ENCODE measurements at regions not wholly inside any gene's neighbourhood (a gene's known extent, or its start where the extent isn't known, plus 50 kb on each side); places are given as distances from the start of the nearest gene placed in this dataset.
A peak's percentile ranks its signal among the peaks of the same experiment; 100 is the strongest.

- Mint-ChIP-seq H3K4me1 (ENCODE audit: low read depth) (peaks cover 5% of the 10 kb centered on the region), H3K27me3 (ENCODE audit: insufficient read depth) (peaks cover 2% of the 10 kb centered on the region), H3K36me3 (ENCODE audit: low read depth) (peaks cover 4% of the 10 kb centered on the region), H3K27ac (no peak overlapping the region), H3K9me3 (peaks cover 3% of the 10 kb centered on the region), H3K4me3 (no peak overlapping the region)
- intact Hi-C loops (cut with micrococcal nuclease): no loop called here
- no peak for DNase-seq (ENCODE audit: low spot score)
Measured at GRCh38 chr7:114842551-114843065, 79.3 kb upstream of the MDFIC start.

- no peak for DNase-seq (ENCODE audit: low spot score)
- H3K27me3 Mint-ChIP-seq (ENCODE audit: insufficient read depth): peaks cover 2% of the 10 kb centered on the region
- intact Hi-C loops (cut with micrococcal nuclease): no loop called here
Measured at GRCh38 chr7:114843102-114843501, 78.8 kb upstream of the MDFIC start.

GRCh38 chr7:114851406-114852061, 70.4 kb upstream of the MDFIC start:
- H3K27me3 Mint-ChIP-seq (ENCODE audit: insufficient read depth): no peaks in the 10 kb centered on the region
- no peaks in the 10 kb centered on the region for H3K9me3 Mint-ChIP-seq
- H3K4me1 Mint-ChIP-seq (ENCODE audit: low read depth): no peaks in the 10 kb centered on the region
- no peak for DNase-seq (ENCODE audit: low spot score)
- intact Hi-C loops (cut with micrococcal nuclease): loop anchor here (5.0 kb wide), 1 partner anchor 1061 kb away; no protein-coding TSS in a partner anchor
- no peaks in the 10 kb centered on the region for H3K36me3 Mint-ChIP-seq (ENCODE audit: low read depth)
- no peak overlapping the region for H3K27ac Mint-ChIP-seq
- no peak overlapping the region for H3K4me3 Mint-ChIP-seq

More at GRCh38 chr7:114843102-114843501, 78.8 kb upstream of the MDFIC start:
- H3K27ac Mint-ChIP-seq: no peak overlapping the region
- peaks cover 3% of the 10 kb centered on the region for H3K9me3 Mint-ChIP-seq
- H3K4me3 Mint-ChIP-seq: no peak overlapping the region
- peaks cover 4% of the 10 kb centered on the region for H3K36me3 Mint-ChIP-seq (ENCODE audit: low read depth)
- peaks cover 5% of the 10 kb centered on the region for H3K4me1 Mint-ChIP-seq (ENCODE audit: low read depth)

GRCh38 chr7:114852293-114852692, 69.6 kb upstream of the MDFIC start:
- no peak for DNase-seq (ENCODE audit: low spot score)
- Mint-ChIP-seq H3K27ac (no peak overlapping the region), H3K9me3 (no peaks in the 10 kb centered on the region), H3K36me3 (ENCODE audit: low read depth) (no peaks in the 10 kb centered on the region), H3K4me1 (ENCODE audit: low read depth) (no peaks in the 10 kb centered on the region), H3K4me3 (no peak overlapping the region), H3K27me3 (ENCODE audit: insufficient read depth) (no peaks in the 10 kb centered on the region)
- intact Hi-C loops (cut with micrococcal nuclease): loop anchor here (5.0 kb wide), 1 partner anchor 1060 kb away; no protein-coding TSS in a partner anchor

- Mint-ChIP-seq H3K27ac (no peak overlapping the region), H3K36me3 (ENCODE audit: low read depth) (no peaks in the 10 kb centered on the region), H3K27me3 (ENCODE audit: insufficient read depth) (no peaks in the 10 kb centered on the region), H3K4me3 (no peak overlapping the region), H3K4me1 (ENCODE audit: low read depth) (no peaks in the 10 kb centered on the region), H3K9me3 (no peaks in the 10 kb centered on the region)
- no peak for DNase-seq (ENCODE audit: low spot score)
- intact Hi-C loops (cut with micrococcal nuclease): loop anchor here (5.0 kb wide), 1 partner anchor 1059 kb away; no protein-coding TSS in a partner anchor
Measured at GRCh38 chr7:114853189-114853588, 68.7 kb upstream of the MDFIC start.

DNA sequence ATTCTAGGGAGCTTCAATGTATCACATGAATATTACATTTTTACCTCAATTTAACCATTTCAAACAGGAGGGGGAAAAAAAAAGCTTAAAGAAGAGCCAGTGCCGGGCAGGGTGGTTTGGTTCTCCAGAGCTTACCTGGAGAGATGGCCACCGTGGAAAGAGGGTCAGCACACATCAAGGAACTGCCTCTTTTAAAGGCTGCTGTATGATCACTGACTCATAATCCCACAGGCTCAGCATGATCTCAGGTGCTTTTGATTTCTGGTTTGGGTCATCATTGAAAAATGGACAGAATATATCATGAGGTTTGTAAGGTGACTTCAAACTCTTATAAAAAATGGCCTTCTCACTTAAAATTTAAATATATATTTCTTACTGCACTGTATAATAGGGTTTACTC, 67.5 kb upstream of the MDFIC start:
- intact Hi-C loops (cut with micrococcal nuclease): loop anchor here (5.0 kb wide), 1 partner anchor 1058 kb away; no protein-coding TSS in a partner anchor
- Mint-ChIP-seq H3K27ac (no peak overlapping the region), H3K4me3 (no peak overlapping the region), H3K27me3 (ENCODE audit: insufficient read depth) (no peaks in the 10 kb centered on the region), H3K4me1 (ENCODE audit: low read depth) (no peaks in the 10 kb centered on the region), H3K36me3 (ENCODE audit: low read depth) (no peaks in the 10 kb centered on the region), H3K9me3 (no peaks in the 10 kb centered on the region)
- DNase-seq (ENCODE audit: low spot score): no peak

- Mint-ChIP-seq H3K4me3 (no peak overlapping the region), H3K9me3 (no peaks in the 10 kb centered on the region), H3K4me1 (ENCODE audit: low read depth) (no peaks in the 10 kb centered on the region), H3K27me3 (ENCODE audit: insufficient read depth) (no peaks in the 10 kb centered on the region), H3K27ac (no peak overlapping the region), H3K36me3 (ENCODE audit: low read depth) (no peaks in the 10 kb centered on the region)
- intact Hi-C loops (cut with micrococcal nuclease): loop anchor here (1.0 kb wide), 1 partner anchor 44 kb away; no protein-coding TSS in a partner anchor
- DNase-seq (ENCODE audit: low spot score): no peak
Measured at GRCh38 chr7:114856625-114857024, 65.3 kb upstream of the MDFIC start.

GRCh38 chr7:114857605-114858004, 64.3 kb upstream of the MDFIC start:
- peaks cover 2% of the 10 kb centered on the region for H3K27me3 Mint-ChIP-seq (ENCODE audit: insufficient read depth)
- no peaks in the 10 kb centered on the region for H3K4me1 Mint-ChIP-seq (ENCODE audit: low read depth)
- intact Hi-C loops (cut with micrococcal nuclease): no loop called here
- no peak for DNase-seq (ENCODE audit: low spot score)
- no peak overlapping the region for H3K4me3 Mint-ChIP-seq
- H3K9me3 Mint-ChIP-seq: no peaks in the 10 kb centered on the region
- H3K27ac Mint-ChIP-seq: no peak overlapping the region
- no peaks in the 10 kb centered on the region for H3K36me3 Mint-ChIP-seq (ENCODE audit: low read depth)

DNA sequence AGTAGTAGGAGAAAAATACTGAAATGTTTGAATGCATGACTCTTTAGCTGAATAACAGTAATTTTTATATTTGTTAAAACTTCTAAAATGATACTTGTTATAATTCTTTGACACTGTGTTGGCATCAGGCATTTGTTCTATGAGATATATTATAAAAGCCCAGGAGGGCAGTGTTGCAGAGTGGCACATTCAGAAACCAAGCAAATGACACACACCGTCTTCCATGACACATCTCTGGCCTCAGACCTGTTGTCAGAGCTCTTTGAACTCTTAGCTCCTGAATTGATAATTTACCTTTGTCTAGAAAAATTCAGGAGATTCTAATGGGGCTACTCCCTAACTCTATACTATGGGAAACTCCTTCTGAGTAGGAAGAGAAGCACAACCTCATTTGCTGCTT, 62.4 kb upstream of the MDFIC start:
- Mint-ChIP-seq H3K4me1 (ENCODE audit: low read depth) (peaks cover 6% of the 10 kb centered on the region), H3K4me3 (no peak overlapping the region), H3K36me3 (ENCODE audit: low read depth) (no peaks in the 10 kb centered on the region), H3K9me3 (no peaks in the 10 kb centered on the region), H3K27ac (no peak overlapping the region), H3K27me3 (ENCODE audit: insufficient read depth) (peaks cover 2% of the 10 kb centered on the region)
- DNase-seq (ENCODE audit: low spot score): no peak
- intact Hi-C loops (cut with micrococcal nuclease): no loop called here

DNA sequence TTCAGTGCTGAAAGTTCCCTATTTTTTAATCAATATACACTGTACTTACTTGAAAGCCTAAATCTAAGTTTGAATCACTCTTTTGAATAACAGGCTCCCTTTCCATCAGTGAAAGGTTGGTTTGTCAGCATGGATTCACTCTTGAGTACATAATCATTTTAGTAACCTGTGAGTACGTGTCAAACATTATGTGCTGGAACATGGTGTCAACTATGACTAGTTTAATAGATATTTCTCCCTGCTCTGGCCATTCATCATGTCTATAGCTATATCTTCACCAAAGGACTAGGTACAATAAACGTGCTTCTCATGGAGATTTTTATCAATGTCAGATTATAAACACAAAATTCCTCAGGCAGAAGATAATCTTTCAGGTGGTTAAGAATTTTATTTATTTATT, 61.7 kb upstream of the MDFIC start:
- intact Hi-C loops (cut with micrococcal nuclease): loop anchor here (10.0 kb wide), 3 partner anchors 515 to 775 kb away; no protein-coding TSS in a partner anchor
- Mint-ChIP-seq H3K4me3 (no peak overlapping the region), H3K36me3 (ENCODE audit: low read depth) (no peaks in the 10 kb centered on the region), H3K9me3 (no peaks in the 10 kb centered on the region), H3K27ac (no peak overlapping the region), H3K27me3 (ENCODE audit: insufficient read depth) (peaks cover 2% of the 10 kb centered on the region), H3K4me1 (ENCODE audit: low read depth) (peaks cover 11% of the 10 kb centered on the region)
- DNase-seq (ENCODE audit: low spot score): no peak

GRCh38 chr7:114862406-114862805, 59.5 kb upstream of the MDFIC start:
- intact Hi-C loops (cut with micrococcal nuclease): loop anchor here (10.0 kb wide), 3 partner anchors 512 to 778 kb away; no protein-coding TSS in a partner anchor
- no peak overlapping the region for H3K4me3 Mint-ChIP-seq
- DNase-seq (ENCODE audit: low spot score): no peak
- H3K9me3 Mint-ChIP-seq: peaks cover 4% of the 10 kb centered on the region
- H3K36me3 Mint-ChIP-seq (ENCODE audit: low read depth): peaks cover 2% of the 10 kb centered on the region
- H3K27ac Mint-ChIP-seq: no peak overlapping the region
- peaks cover 2% of the 10 kb centered on the region for H3K27me3 Mint-ChIP-seq (ENCODE audit: insufficient read depth)
- H3K4me1 Mint-ChIP-seq (ENCODE audit: low read depth): peaks cover 22% of the 10 kb centered on the region

DNA sequence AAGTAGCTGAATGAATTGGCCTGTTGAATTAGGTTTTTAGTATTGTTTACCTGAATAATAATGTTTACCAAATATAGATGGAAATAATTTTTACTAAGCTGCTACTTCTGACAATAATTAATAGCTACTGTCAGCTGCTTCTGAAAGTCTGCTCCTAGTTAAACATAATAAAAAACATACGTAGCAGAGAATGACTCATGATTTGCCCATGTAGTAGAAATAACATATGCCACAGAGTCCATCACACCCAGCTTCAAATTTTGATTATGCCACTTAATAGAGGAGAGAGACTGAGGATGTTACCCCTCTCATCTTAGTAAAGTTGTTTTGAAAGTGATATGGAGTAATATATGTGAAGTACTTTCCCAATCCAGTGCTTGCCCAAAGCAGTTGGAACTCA, 57.6 kb upstream of the MDFIC start:
- Mint-ChIP-seq H3K4me1 (ENCODE audit: low read depth) (peaks cover 23% of the 10 kb centered on the region), H3K4me3 (no peak overlapping the region), H3K27me3 (ENCODE audit: insufficient read depth) (peaks cover 2% of the 10 kb centered on the region), H3K36me3 (ENCODE audit: low read depth) (peaks cover 2% of the 10 kb centered on the region), H3K27ac (no peak overlapping the region), H3K9me3 (peaks cover 4% of the 10 kb centered on the region)
- intact Hi-C loops (cut with micrococcal nuclease): loop anchor here (2.0 to 10.0 kb wide), 4 partner anchors 67 to 779 kb away; no protein-coding TSS in a partner anchor
- no peak for DNase-seq (ENCODE audit: low spot score)

DNA sequence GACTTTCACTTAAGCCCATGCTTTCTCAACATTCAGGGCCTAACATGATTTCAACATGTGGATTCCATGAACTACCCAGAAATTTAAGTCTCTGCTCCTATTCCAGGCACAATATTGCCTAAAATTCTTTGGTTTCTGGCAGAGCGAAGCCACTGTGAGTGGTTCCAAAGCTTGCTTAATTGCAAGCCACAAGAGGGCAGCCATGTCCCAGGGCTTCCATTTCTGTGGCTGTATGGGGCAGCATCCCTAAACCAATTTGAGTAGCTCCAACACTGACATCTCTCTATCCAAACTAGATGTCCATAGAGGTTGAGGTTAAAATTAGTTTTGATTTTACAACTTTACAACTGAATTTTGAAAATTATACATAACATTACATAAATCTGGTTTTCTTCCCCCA, 56.3 kb upstream of the MDFIC start:
- no peak overlapping the region for H3K4me3 Mint-ChIP-seq
- peaks cover 4% of the 10 kb centered on the region for H3K9me3 Mint-ChIP-seq
- H3K27me3 Mint-ChIP-seq (ENCODE audit: insufficient read depth): peaks cover 2% of the 10 kb centered on the region
- DNase-seq (ENCODE audit: low spot score): peak; percentile 31
- peaks cover 2% of the 10 kb centered on the region for H3K36me3 Mint-ChIP-seq (ENCODE audit: low read depth)
- intact Hi-C loops (cut with micrococcal nuclease): loop anchor here (1.0 to 10.0 kb wide), 10 partner anchors 58 to 1045 kb away; no protein-coding TSS in a partner anchor
- H3K27ac Mint-ChIP-seq: no peak overlapping the region
- H3K4me1 Mint-ChIP-seq (ENCODE audit: low read depth): peaks cover 23% of the 10 kb centered on the region
